HFFc6 (cell line): ENCODE measurements at regions not wholly inside any gene's neighbourhood (a gene's known extent, or its start where the extent isn't known, plus 50 kb on each side); places are given as distances from the start of the nearest gene placed in this dataset.

Experiments
- DNase-seq: peaks from one replicate; pipeline ENCODE4 v3.0.0-alpha.2; 2018
- H3K27ac Mint-ChIP-seq: 2 replicates; pipeline ENCODE4 v1.8.0; 2020; ENCODE audit warnings: mild to moderate bottlenecking, mixed read lengths
- H3K27me3 Mint-ChIP-seq: 2 replicates; pipeline ENCODE4 v1.8.0; 2021; ENCODE audit warnings: mild to moderate bottlenecking, moderate library complexity, mixed read lengths; ENCODE audit not compliant: insufficient read depth
- H3K36me3 Mint-ChIP-seq: 2 replicates; pipeline ENCODE4 v1.8.0; 2021; ENCODE audit warnings: low read depth, mixed read lengths
- H3K4me1 Mint-ChIP-seq: 2 replicates; pipeline ENCODE4 v1.8.0; 2020; ENCODE audit warnings: low read depth, mixed read lengths
- H3K4me3 Mint-ChIP-seq: 2 replicates; pipeline ENCODE4 v1.8.0; 2020; ENCODE audit warnings: mild to moderate bottlenecking, moderate library complexity, mixed read lengths
- H3K9me3 Mint-ChIP-seq: 2 replicates; pipeline ENCODE4 v1.8.0; 2020; ENCODE audit warnings: mild to moderate bottlenecking, mixed read lengths
- CTCF ChIP-seq: fragments of 200-600 bp; sonication (generic); IDR thresholded peaks from 2 replicates; pipeline ENCODE4 v1.5.0; 2021; ENCODE audit warnings: antibody characterized with exemption, mild to moderate bottlenecking

DNA sequence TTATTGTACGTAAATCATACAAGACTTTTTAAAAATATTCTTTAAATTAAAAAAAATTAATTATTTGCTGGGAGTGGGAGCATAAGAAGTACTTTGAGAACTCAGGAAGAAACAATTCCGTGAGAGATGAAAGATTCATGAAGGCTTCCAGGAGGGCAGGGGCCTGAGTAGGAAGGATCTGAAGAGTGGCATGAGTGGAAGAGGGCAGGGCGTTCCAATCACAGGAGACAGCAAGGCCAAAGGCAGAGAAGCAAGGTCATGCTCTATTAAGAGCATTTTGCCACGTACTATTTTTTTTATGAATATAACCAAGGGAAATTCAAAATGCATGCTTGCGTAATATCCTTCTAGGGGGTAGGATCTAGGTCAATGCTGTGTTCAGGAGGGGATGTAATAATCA is 265.5 kb downstream of the ZNF608 start:
- H3K4me3 Mint-ChIP-seq, result no peak overlapping the region
- no peaks in the 10 kb centered on the region for H3K9me3 Mint-ChIP-seq
- H3K36me3 Mint-ChIP-seq, result no peaks in the 10 kb centered on the region
- no peak overlapping the region for H3K27ac Mint-ChIP-seq
- no peak for TF ChIP-seq CTCF
- H3K4me1 Mint-ChIP-seq, result no peaks in the 10 kb centered on the region
- DNase-seq, result no peak
- H3K27me3 Mint-ChIP-seq, result no peaks in the 10 kb centered on the region; the same call in 1 of the 2 replicates

GRCh38 chr5:124480022-124480421 is 266.4 kb downstream of the ZNF608 start:
- Mint-ChIP-seq H3K9me3 (no peaks in the 10 kb centered on the region), H3K27me3 (no peaks in the 10 kb centered on the region; the same call in 1 of the 2 replicates), H3K4me3 (no peak overlapping the region), H3K36me3 (no peaks in the 10 kb centered on the region), H3K27ac (no peak overlapping the region), H3K4me1 (no peaks in the 10 kb centered on the region)
- no peak for DNase-seq
- no peak for TF ChIP-seq CTCF

GRCh38 chr5:124478264-124478663 is 268.2 kb downstream of the ZNF608 start:
- DNase-seq, result no peak
- no peaks in the 10 kb centered on the region for H3K4me1 Mint-ChIP-seq
- no peak for TF ChIP-seq CTCF
- no peak overlapping the region for H3K27ac Mint-ChIP-seq
- no peaks in the 10 kb centered on the region; the same call in 1 of the 2 replicates for H3K27me3 Mint-ChIP-seq
- H3K4me3 Mint-ChIP-seq, result no peak overlapping the region
- no peaks in the 10 kb centered on the region for H3K36me3 Mint-ChIP-seq
- H3K9me3 Mint-ChIP-seq, result no peaks in the 10 kb centered on the region

DNA sequence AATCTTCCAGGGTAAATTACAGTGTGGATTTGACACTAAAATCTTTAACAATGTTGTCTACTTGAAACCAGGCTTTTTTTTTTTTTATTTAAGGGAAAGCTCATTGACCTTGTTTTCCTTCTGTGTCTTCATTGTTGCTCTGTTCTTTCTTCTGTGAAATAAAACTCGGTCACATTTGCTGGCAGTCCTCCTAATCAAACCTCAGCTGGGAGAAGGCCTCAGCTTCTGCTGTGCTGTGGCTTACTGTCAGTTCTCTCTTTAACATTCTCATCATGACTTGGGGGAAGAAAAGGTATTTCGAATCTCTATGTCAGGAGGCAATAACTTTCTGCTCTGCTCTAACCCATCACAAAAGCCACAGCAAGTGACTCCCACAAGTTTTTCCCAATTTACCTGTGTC is 268.9 kb downstream of the ZNF608 start:
- no peaks in the 10 kb centered on the region for H3K36me3 Mint-ChIP-seq
- H3K27me3 Mint-ChIP-seq, result no peaks in the 10 kb centered on the region; the same call in 1 of the 2 replicates
- no peaks in the 10 kb centered on the region for H3K4me1 Mint-ChIP-seq
- H3K27ac Mint-ChIP-seq, result no peak overlapping the region
- DNase-seq, result no peak
- TF ChIP-seq CTCF, result no peak
- H3K9me3 Mint-ChIP-seq, result no peaks in the 10 kb centered on the region
- no peak overlapping the region for H3K4me3 Mint-ChIP-seq

- Mint-ChIP-seq H3K4me1 (no peaks in the 10 kb centered on the region), H3K27me3 (no peaks in the 10 kb centered on the region; the same call in 1 of the 2 replicates)
- no peak for DNase-seq
Measured at GRCh38 chr5:124477062-124477461, 269.4 kb downstream of the ZNF608 start.

More at GRCh38 chr5:124477062-124477461, 269.4 kb downstream of the ZNF608 start:
- no peaks in the 10 kb centered on the region for H3K36me3 Mint-ChIP-seq
- H3K27ac Mint-ChIP-seq, result no peak overlapping the region
- no peak for TF ChIP-seq CTCF
- H3K9me3 Mint-ChIP-seq, result no peaks in the 10 kb centered on the region
- H3K4me3 Mint-ChIP-seq, result no peak overlapping the region
